Fibroblast of mammary gland (primary cell): ENCODE measurements at regions not wholly inside any gene's neighbourhood (a gene's known extent, or its start where the extent isn't known, plus 50 kb on each side); places are given as distances from the start of the nearest gene placed in this dataset.

Experiments
- DNase-seq: peaks from one replicate; pipeline ENCODE4 v3.0.0-alpha.2; 2010; ENCODE audit warnings: low read depth
- H3K4me3 ChIP-seq: 2 replicates; pipeline ENCODE4 v1.5.1; 2011; ENCODE audit warnings: low read depth, mild to moderate bottlenecking, low read length, moderate library complexity; ENCODE audit not compliant: control insufficient read depth
- CTCF ChIP-seq: conservative IDR thresholded peaks from 2 replicates; pipeline ENCODE4 v1.5.1; 2011; ENCODE audit warnings: low read depth, low read length, inconsistent platforms; ENCODE audit not compliant: control insufficient read depth, insufficient read depth

GRCh38 chr2:133811409-133812125, 243.3 kb upstream of the NCKAP5 start:
- DNase-seq = no peak
- no peak overlapping the region for H3K4me3 ChIP-seq
- TF ChIP-seq CTCF = no peak

- DNase-seq = peak; percentile 49
- H3K4me3 ChIP-seq = no peak overlapping the region
- no peak for TF ChIP-seq CTCF
Observed at GRCh38 chr2:133812826-133813617, 244.8 kb upstream of the NCKAP5 start.

GRCh38 chr2:133814890-133815289, 246.6 kb upstream of the NCKAP5 start:
- DNase-seq = no peak
- no peak for TF ChIP-seq CTCF
- H3K4me3 ChIP-seq = no peak overlapping the region

GRCh38 chr2:133816037-133816436, 247.8 kb upstream of the NCKAP5 start:
- no peak overlapping the region for H3K4me3 ChIP-seq
- no peak for DNase-seq
- TF ChIP-seq CTCF = no peak

- DNase-seq = peak; percentile 89
- no peak for TF ChIP-seq CTCF
Observed at GRCh38 chr2:133817680-133818566, 249.7 kb upstream of the NCKAP5 start.

GRCh38 chr2:133818661-133819060, 250.4 kb upstream of the NCKAP5 start:
- DNase-seq = no peak
- no peak overlapping the region for H3K4me3 ChIP-seq
- TF ChIP-seq CTCF = no peak

More at GRCh38 chr2:133817680-133818566, 249.7 kb upstream of the NCKAP5 start:
- H3K4me3 ChIP-seq = no peak overlapping the region
